ENCODE measurements at regions not wholly inside any gene's neighbourhood (a gene's known extent, or its start where the extent isn't known, plus 50 kb on each side); places are given as distances from the start of the nearest gene placed in this dataset.

- intact Hi-C loops (cut with micrococcal nuclease), result no loop called here
- no peak overlapping the region for H3K4me3 ChIP-seq (replicated peaks in 1 of 3; ENCODE audit: insufficient read depth in 1 of 3, low read depth in 1 of 3, low read length in 3 of 3)
- H2AFZ ChIP-seq (ENCODE audit: low read depth, low read length), result no peak overlapping the region
- H3K79me2 ChIP-seq (ENCODE audit: control insufficient read depth, insufficient read depth, low read length), result no peaks in the 10 kb centered on the region
- no peak overlapping the region for H3K27ac ChIP-seq (ENCODE audit: insufficient read depth, low read depth, low read length)
- H3K27me3 ChIP-seq (ENCODE audit: control insufficient read depth in 2 of 2, insufficient read depth in 2 of 2, low read length in 2 of 2), result peaks cover 0 to 2% of the 10 kb centered on the region in 2 experiments
- dilution Hi-C loops (cut with MboI; ENCODE audit: extremely low pct_ligation_motif_present, low sequenced_read_pairs), result no loop called here
- no peaks in the 10 kb centered on the region for H3K9me3 ChIP-seq (replicated peaks; ENCODE audit: control insufficient read depth, insufficient read depth, low read length)
- ChIA-PET POLR2A (no interaction called here), CTCF (interaction anchor here (1.2 kb wide), 1 partner anchor 28 kb away, joined by 3 read pairs; no protein-coding TSS in a partner anchor)
- no peaks in the 10 kb centered on the region for H3K9me1 ChIP-seq (replicated peaks; ENCODE audit: control insufficient read depth, extremely low read depth, insufficient read depth, low read length)
- FAIRE-seq (no peak), DNase-seq (ENCODE audit: low read depth, low spot score) (no peak)
- no peaks in the 10 kb centered on the region for H3K36me3 ChIP-seq (ENCODE audit: control insufficient read depth in 2 of 2, extremely low read depth in 1 of 2, insufficient read depth in 2 of 2, low read length in 2 of 2)
- no peak overlapping the region for H3K4me2 ChIP-seq (ENCODE audit: insufficient read depth, low read length)
- no peak overlapping the region for H3K9ac ChIP-seq (replicated peaks; ENCODE audit: extremely low read depth, insufficient read depth, low read length)
- no peaks in the 10 kb centered on the region for H3K4me1 ChIP-seq (ENCODE audit: control insufficient read depth, extremely low read depth, insufficient read depth, low read length)
- no TSS peak for BruUV-seq (replicated peaks)
- no peak for TF ChIP-seq EZH2 (IDR thresholded peaks at IDR 0.05; ENCODE audit: borderline replicate concordance, low read depth, low read length, severe bottlenecking)
- TF ChIP-seq GATA2 (IDR thresholded peaks at IDR 0.05; ENCODE audit: insufficient read depth, insufficient read length, low read depth, low read length), result no peak
- TF ChIP-seq FOS (IDR thresholded peaks at IDR 0.05; ENCODE audit: borderline replicate concordance, insufficient read depth, low read length), result no peak
- no peak for TF ChIP-seq POLR2A (IDR thresholded peaks at IDR 0.05; ENCODE audit: low read depth, low read length)
- TF ChIP-seq MYC (IDR thresholded peaks at IDR 0.05; ENCODE audit: low read depth, low read length), result no peak
- TF ChIP-seq JUN (IDR thresholded peaks at IDR 0.05; ENCODE audit: borderline replicate concordance, insufficient read depth, insufficient read length, low read depth), result no peak
- TF ChIP-seq MAX (IDR thresholded peaks at IDR 0.05; ENCODE audit: insufficient read depth, insufficient read length), result no peak
- no peak for TF ChIP-seq POLR2AphosphoS5 (IDR thresholded peaks at IDR 0.05; ENCODE audit: insufficient read depth, low read depth, low read length)
- TF ChIP-seq CTCF (IDR thresholded peaks at IDR 0.05; ENCODE audit: extremely low read depth in 1 of 2, insufficient read depth in 1 of 2, low read depth in 1 of 2, low read length in 2 of 2), result no peak
- no peaks in the 10 kb centered on the region for H4K20me1 ChIP-seq (replicated peaks; ENCODE audit: control insufficient read depth, extremely low read depth, insufficient read depth, low read length)
These were observed 287.0 kb downstream of the PCNX1 start for GRCh38 chr14:71194251-71194650.
